NCI-H774 (cell line): ENCODE measurements at regions not wholly inside any gene's neighbourhood (a gene's known extent, or its start where the extent isn't known, plus 50 kb on each side); places are given as distances from the start of the nearest gene placed in this dataset.
"Not testable (repeated sequence)": the region's sequence is repeated elsewhere in the genome, so short reads cannot be mapped to it uniquely, and the experiment has no call there.

Experiments
- DNase-seq: peaks from one replicate; lab custom pipeline; 2025; lab: John Stamatoyannopoulos, UW

- DNase-seq = no peak
Measured at GRCh38 chr14:58887931-58888330, 250.2 kb downstream of the DACT1 start.

- DNase-seq = no peak
Measured at GRCh38 chr14:58898655-58899316, 261.0 kb downstream of the DACT1 start.

GRCh38 chr14:58899317-58899713 lies 261.6 kb downstream of the DACT1 start:
- DNase-seq = no peak

- no peak for DNase-seq
Measured at GRCh38 chr14:58901826-58902225, 264.1 kb downstream of the DACT1 start.

- DNase-seq = no peak
Measured at GRCh38 chr14:58904776-58905175, 267.0 kb downstream of the DACT1 start.

GRCh38 chr14:58907803-58908202 lies 270.0 kb downstream of the DACT1 start:
- no peak for DNase-seq

- DNase-seq = no peak
Measured at GRCh38 chr14:58912287-58912686, 274.5 kb downstream of the DACT1 start.

- peak; percentile 4 for DNase-seq
Measured at GRCh38 chr14:58912799-58913432, 275.2 kb downstream of the DACT1 start.

- no peak for DNase-seq
Measured at GRCh38 chr14:58914279-58914855, 274.1 kb upstream of the DAAM1 start.

- DNase-seq = no peak
Measured at GRCh38 chr14:58915646-58916045, 272.8 kb upstream of the DAAM1 start.

GRCh38 chr14:58918066-58918738 lies 270.3 kb upstream of the DAAM1 start:
- DNase-seq = no peak

- no peak for DNase-seq
Measured at GRCh38 chr14:58919217-58919616, 269.2 kb upstream of the DAAM1 start.

- no peak for DNase-seq
Measured at GRCh38 chr14:58920230-58920629, 268.2 kb upstream of the DAAM1 start.

GRCh38 chr14:58922201-58922940 lies 266.1 kb upstream of the DAAM1 start:
- not testable (repeated sequence) for DNase-seq

GRCh38 chr14:58923751-58924405 lies 264.6 kb upstream of the DAAM1 start:
- DNase-seq = no peak

GRCh38 chr14:58941629-58942028 lies 246.8 kb upstream of the DAAM1 start:
- DNase-seq = no peak

- DNase-seq = no peak
Measured at GRCh38 chr14:58942516-58942915, 246.0 kb upstream of the DAAM1 start.

- DNase-seq = peak; percentile 47
Measured at GRCh38 chr14:58944343-58944967, 244.0 kb upstream of the DAAM1 start.

GRCh38 chr14:58944968-58945356 lies 243.5 kb upstream of the DAAM1 start:
- DNase-seq = no peak

- no peak for DNase-seq
Measured at GRCh38 chr14:58946431-58946830, 242.0 kb upstream of the DAAM1 start.

- DNase-seq = no peak
Measured at GRCh38 chr14:58947156-58947555, 241.3 kb upstream of the DAAM1 start.
